ENCODE measurements at regions not wholly inside any gene's neighbourhood (a gene's known extent, or its start where the extent isn't known, plus 50 kb on each side); places are given as distances from the start of the nearest gene placed in this dataset.

DNA sequence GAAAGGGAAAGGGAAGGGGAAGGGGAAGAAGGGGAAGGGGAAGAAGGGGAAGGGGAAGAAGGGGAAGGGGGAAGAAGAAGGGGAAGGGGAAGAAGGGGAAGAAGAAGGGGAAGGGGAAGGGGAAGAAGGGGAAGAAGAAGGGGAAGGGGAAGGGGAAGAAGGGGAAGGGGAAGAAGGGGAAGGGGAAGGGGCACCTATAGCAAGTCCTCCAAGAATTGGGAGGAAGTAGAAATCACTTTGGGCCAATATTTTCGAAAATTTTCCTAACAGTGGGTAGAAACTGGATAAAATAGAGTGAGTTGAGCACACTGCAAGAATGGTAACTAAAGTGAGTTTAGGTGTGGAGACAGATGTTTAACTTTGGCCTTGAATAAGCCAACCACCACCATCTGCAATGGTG, 915.3 kb downstream of the DNAH5 start:
- TF ChIP-seq, protein P1, sequence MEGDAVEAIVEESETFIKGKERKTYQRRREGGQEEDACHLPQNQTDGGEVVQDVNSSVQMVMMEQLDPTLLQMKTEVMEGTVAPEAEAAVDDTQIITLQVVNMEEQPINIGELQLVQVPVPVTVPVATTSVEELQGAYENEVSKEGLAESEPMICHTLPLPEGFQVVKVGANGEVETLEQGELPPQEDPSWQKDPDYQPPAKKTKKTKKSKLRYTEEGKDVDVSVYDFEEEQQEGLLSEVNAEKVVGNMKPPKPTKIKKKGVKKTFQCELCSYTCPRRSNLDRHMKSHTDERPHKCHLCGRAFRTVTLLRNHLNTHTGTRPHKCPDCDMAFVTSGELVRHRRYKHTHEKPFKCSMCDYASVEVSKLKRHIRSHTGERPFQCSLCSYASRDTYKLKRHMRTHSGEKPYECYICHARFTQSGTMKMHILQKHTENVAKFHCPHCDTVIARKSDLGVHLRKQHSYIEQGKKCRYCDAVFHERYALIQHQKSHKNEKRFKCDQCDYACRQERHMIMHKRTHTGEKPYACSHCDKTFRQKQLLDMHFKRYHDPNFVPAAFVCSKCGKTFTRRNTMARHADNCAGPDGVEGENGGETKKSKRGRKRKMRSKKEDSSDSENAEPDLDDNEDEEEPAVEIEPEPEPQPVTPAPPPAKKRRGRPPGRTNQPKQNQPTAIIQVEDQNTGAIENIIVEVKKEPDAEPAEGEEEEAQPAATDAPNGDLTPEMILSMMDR (IDR thresholded peaks at IDR 0.05) = no peak
- TF ChIP-seq EP300 (IDR thresholded peaks at IDR 0.05) (no peak), POLR2AphosphoS5 (IDR thresholded peaks at IDR 0.05) (no peak)

All from sigmoid colon (tissue), 4 donors.